ENCODE measurements at regions not wholly inside any gene's neighbourhood (a gene's known extent, or its start where the extent isn't known, plus 50 kb on each side); places are given as distances from the start of the nearest gene placed in this dataset.

GRCh38 chr13:68888832-68889231, 1218.8 kb upstream of the ATXN8OS start:
- Histone ChIP-seq H3K27me3 (ENCODE audit: control insufficient read depth, insufficient read depth, low read length) (no peaks in the 10 kb centered on the region), H3K36me3 (ENCODE audit: control insufficient read depth, insufficient read depth, low read length) (no peaks in the 10 kb centered on the region), H3K4me3 (ENCODE audit: low read depth, low read length) (no peak overlapping the region)
- no peak for DNase-seq (ENCODE audit: low read depth)
- TF ChIP-seq, protein P1, sequence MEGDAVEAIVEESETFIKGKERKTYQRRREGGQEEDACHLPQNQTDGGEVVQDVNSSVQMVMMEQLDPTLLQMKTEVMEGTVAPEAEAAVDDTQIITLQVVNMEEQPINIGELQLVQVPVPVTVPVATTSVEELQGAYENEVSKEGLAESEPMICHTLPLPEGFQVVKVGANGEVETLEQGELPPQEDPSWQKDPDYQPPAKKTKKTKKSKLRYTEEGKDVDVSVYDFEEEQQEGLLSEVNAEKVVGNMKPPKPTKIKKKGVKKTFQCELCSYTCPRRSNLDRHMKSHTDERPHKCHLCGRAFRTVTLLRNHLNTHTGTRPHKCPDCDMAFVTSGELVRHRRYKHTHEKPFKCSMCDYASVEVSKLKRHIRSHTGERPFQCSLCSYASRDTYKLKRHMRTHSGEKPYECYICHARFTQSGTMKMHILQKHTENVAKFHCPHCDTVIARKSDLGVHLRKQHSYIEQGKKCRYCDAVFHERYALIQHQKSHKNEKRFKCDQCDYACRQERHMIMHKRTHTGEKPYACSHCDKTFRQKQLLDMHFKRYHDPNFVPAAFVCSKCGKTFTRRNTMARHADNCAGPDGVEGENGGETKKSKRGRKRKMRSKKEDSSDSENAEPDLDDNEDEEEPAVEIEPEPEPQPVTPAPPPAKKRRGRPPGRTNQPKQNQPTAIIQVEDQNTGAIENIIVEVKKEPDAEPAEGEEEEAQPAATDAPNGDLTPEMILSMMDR (IDR thresholded peaks at IDR 0.05; ENCODE audit: insufficient read depth, low read depth, low read length) = no peak
- POLR2A ChIA-PET = no interaction called here
- CTCF ChIA-PET = no interaction called here

- no peaks in the 10 kb centered on the region for H3K27me3 ChIP-seq (ENCODE audit: control insufficient read depth, insufficient read depth, low read length)
- ChIA-PET POLR2A (no interaction called here), CTCF (no interaction called here)
- no peaks in the 10 kb centered on the region for H3K36me3 ChIP-seq (ENCODE audit: control insufficient read depth, insufficient read depth, low read length)
- TF ChIP-seq, protein P1 (IDR thresholded peaks at IDR 0.05; ENCODE audit: insufficient read depth, low read depth, low read length) = no peak
- no peak overlapping the region for H3K4me3 ChIP-seq (ENCODE audit: low read depth, low read length)
- no peak for DNase-seq (ENCODE audit: low read depth)
Observed at GRCh38 chr13:68872338-68872737, 1235.3 kb upstream of the ATXN8OS start.

DNA sequence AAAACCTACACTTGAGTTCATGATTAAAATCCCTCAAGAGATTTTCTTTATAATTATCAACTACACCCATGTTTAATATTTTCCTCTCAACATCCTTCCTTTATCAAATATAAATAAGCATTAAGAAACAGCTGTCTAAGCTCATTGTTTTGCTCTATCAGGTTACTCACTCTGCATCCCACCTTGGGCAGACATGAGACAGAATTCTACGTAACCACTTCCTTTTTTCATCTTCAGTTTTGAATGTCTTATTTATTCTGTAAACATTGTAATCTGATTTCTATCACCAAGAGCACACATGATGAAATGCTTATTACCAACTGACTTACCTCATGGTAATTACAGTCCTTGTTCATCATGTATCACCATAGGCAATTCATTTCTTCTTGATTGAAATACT, 1256.6 kb upstream of the ATXN8OS start:
- ChIA-PET POLR2A (no interaction called here), CTCF (no interaction called here)
- Histone ChIP-seq H3K27me3 (ENCODE audit: control insufficient read depth, insufficient read depth, low read length) (no peaks in the 10 kb centered on the region), H3K36me3 (ENCODE audit: control insufficient read depth, insufficient read depth, low read length) (no peaks in the 10 kb centered on the region), H3K4me3 (ENCODE audit: low read depth, low read length) (no peak overlapping the region)
- TF ChIP-seq, protein P1 (IDR thresholded peaks at IDR 0.05; ENCODE audit: insufficient read depth, low read depth, low read length) = no peak
- no peak for DNase-seq (ENCODE audit: low read depth)

- TF ChIP-seq, protein P1 (IDR thresholded peaks at IDR 0.05; ENCODE audit: insufficient read depth, low read depth, low read length) = no peak
- DNase-seq (ENCODE audit: low read depth) = no peak
- Histone ChIP-seq H3K4me3 (ENCODE audit: low read depth, low read length) (no peak overlapping the region), H3K27me3 (ENCODE audit: control insufficient read depth, insufficient read depth, low read length) (no peaks in the 10 kb centered on the region), H3K36me3 (ENCODE audit: control insufficient read depth, insufficient read depth, low read length) (no peaks in the 10 kb centered on the region)
- ChIA-PET CTCF (no interaction called here), POLR2A (no interaction called here)
Observed at GRCh38 chr13:68850160-68850559, 1257.5 kb upstream of the ATXN8OS start.

DNA sequence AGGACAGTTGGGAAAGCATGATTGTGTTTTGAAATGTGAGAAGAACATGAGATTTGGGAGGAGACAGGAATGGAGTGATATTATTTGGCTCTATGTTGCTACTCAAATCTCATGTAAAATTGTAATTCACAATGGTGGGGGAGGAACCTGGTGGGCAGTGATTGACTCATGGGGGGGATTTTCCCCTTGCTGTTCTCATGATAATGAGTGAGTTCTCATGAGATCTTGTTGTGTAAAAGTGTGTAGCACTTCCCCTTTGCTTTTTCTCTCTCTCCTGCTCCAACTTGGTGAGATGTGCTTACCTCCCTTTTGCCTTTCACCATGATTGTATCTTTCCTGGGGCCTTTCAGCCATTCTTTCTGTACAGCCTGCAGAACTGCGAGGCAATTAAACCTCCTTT, 1261.0 kb upstream of the ATXN8OS start:
- ChIA-PET POLR2A (no interaction called here), CTCF (no interaction called here)
- H3K4me3 ChIP-seq (ENCODE audit: low read depth, low read length) = no peak overlapping the region
- no peak for DNase-seq (ENCODE audit: low read depth)
- no peaks in the 10 kb centered on the region for H3K36me3 ChIP-seq (ENCODE audit: control insufficient read depth, insufficient read depth, low read length)
- H3K27me3 ChIP-seq (ENCODE audit: control insufficient read depth, insufficient read depth, low read length) = no peaks in the 10 kb centered on the region
- TF ChIP-seq, protein P1 (IDR thresholded peaks at IDR 0.05; ENCODE audit: insufficient read depth, low read depth, low read length) = no peak

All from BJ (cell line).